DMS53 (cell line): ENCODE measurements at regions not wholly inside any gene's neighbourhood (a gene's known extent, or its start where the extent isn't known, plus 50 kb on each side); places are given as distances from the start of the nearest gene placed in this dataset.

ENCODE experiments used
- DNase-seq: peaks from one replicate; lab custom pipeline; 2025; lab: John Stamatoyannopoulos, UW

DNA sequence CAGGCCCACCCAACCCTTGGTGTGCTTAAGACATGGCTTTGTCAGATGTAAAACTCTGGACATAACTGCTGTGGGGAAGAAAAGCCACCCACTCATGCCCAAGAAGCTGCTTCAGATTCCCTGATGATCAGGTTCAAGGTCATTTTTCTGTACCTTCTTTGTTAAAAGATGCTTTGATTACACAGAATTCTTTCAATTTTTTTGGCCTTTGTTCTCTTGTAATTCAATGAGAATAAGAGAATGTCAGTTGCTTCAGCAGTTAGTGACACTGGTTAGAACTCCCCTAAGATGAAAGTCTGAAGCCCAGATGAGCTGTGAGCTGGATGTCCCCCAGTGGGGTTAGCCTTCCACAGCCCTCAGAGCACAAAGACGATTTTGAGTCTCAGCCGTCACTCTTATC is 152.7 kb downstream of the CHRM3 start:
- no peak for DNase-seq

DNA sequence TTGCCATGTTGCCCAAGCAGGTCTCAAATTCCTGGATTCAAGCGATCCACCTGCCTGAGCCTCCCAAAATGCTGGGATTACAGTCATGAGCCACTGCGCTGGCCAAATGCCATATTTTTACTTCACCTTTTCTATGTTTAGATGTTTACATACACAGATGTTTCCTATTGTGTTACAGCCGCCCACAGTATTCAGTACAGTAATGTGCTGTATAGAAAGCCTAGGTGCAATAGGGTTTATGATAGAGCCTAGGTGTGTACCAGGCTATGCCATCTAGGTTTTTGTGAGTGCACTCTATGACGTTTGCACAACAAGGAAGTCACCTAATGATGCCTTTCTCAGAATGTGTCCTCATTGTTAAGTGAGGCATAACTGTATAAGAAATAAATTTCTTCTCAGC is 153.4 kb downstream of the CHRM3 start:
- no peak for DNase-seq

DNA sequence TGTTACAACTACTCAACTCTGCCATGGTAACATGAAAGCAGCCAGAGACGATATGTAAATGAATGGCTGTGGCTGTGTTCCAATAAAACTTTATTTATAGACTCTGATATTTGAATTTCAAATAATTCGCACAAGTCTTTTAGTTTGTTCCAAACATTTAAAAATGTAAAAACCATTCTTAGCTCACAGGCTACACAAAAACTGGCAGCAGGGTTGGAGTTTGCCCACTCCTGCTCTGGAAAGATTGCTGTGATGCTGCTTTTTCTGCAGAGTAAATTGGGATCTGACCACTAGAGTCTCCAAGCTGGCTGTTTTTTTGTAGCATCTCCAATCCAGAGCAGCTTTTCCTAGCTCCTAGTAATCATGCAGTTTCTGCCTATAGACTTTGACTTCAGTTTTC is 157.5 kb downstream of the CHRM3 start:
- DNase-seq = no peak

DNA sequence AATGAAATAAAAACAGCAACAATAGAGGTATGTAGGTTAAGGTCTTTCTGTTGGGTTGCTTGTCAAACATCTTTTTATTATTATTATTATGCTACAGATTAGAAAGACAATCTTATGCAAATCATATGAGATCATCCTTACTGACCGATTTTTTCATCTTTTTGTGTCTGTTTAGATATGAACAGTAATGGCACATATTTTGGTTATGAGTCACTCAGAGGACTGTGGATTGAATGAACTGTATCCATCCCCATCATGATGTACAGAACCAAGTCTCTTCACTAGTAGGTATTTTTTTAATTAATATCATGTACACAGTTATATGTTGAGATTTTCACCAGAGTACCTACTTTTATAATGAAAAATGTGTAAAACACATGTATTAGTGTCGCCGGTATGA is 159.1 kb downstream of the CHRM3 start:
- DNase-seq = peak; percentile 4

DNA sequence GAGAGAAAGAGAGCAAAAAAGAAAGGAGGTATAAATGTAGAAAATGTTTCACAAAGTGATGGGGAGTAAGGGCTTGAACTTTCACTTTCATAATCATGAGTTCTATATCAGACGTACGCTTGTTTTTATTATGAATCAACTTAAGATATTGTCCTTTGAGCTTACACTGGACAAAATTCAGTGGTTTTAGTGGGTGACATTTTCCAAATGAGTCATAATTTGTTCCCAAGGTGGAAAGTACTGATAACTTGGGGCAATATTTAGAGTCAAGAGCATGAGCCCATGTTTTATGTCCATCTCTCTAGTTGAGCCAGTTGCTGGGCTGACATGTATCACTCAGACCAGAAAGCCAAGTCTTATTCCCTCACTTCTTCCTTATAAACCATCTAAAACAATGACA is 161.6 kb downstream of the CHRM3 start:
- DNase-seq = no peak

DNA sequence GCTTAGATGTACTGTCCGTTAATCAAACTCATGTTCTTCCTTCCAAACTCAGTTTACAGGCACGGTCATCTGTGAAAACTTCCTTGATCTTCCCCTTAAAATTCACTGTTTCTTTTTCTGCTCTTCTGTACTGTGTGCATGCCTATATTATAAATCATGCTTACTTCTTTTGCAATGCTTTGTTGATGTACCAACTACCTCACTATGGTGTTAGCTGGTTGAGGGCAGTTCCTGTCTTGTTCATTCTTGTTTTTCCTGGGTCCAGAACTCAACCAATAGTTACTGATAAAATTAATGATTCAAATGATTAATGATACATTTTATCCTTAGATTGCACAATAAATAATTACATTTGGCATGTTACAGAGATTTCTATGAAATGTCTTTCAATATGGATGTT is 163.8 kb downstream of the CHRM3 start:
- DNase-seq = no peak

DNA sequence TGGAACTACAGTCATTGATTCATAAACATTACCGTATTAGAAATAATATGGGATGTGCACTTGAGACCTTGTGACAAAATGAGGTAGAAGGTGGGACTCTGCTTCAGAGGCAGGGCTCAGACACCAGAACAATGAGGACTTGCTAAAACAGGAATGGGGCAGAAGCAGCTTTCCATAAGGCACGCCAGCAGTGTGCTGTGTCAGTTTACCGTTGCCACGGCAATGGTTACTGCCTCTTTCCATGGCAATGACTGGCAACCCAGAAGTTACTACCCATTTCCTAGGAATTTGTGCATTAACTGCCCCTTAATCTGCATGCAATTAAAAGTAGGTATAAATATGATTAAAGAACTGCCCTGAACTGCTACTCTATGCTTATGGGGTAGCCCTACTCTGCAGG is 169.0 kb downstream of the CHRM3 start:
- peak; percentile 11 for DNase-seq

DNA sequence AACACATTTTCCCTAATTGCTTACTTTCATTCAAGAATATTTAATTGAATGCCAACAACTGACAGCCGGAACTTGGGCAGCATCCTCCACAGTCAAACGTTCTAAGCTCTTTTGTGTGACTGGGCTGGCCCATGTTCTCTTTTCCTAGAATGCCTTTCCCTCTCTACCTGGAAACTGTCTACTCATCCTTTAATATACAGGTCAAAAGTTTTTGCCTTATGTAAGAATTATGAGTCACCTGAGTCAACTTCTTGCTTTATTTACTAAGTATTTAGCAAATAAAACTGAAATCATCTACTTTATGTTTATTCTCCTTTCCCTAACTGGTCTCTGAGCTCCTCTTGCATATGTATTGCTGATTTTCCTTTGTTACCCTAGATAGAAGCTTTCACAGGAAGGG is 172.2 kb downstream of the CHRM3 start:
- DNase-seq = peak; percentile 45

DNA sequence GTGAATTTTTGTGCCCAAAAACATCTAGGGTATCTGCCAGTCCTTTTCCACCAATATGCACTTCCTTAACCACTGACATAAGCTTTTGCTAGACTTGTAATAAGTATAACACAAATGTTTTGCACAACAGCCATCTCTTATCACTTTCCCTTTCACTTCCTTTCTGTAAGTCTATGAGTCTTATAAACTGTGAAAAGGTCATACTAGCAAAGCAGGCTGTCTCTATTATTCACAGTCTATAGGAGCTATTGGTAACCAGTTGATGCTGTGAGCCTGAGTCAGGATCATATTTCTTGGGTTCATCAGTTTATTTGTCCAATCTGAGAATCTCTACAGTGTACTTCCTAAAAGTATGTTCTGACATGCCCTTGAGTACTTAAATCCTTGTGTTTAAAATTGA is 172.6 kb downstream of the CHRM3 start:
- DNase-seq = peak; percentile 37

DNA sequence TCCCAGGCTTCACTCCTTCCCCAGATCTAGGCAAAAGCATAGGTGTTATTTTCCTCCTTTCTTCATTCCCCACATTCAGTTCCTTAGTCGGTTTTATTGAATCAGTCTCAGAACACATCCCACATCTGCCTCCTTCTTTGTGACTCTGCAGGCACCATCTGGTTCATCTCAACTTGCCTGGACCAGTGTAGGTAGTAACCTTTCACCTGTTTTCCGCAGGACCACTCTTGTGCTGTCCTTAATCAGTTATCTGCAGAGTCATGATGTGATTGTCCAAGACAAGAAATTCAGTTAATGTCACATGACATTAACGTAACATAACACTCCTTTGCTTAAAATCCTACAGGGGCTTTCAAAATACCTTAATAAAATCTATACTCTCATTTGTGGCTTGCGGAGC is 174.6 kb downstream of the CHRM3 start:
- DNase-seq = no peak

DNA sequence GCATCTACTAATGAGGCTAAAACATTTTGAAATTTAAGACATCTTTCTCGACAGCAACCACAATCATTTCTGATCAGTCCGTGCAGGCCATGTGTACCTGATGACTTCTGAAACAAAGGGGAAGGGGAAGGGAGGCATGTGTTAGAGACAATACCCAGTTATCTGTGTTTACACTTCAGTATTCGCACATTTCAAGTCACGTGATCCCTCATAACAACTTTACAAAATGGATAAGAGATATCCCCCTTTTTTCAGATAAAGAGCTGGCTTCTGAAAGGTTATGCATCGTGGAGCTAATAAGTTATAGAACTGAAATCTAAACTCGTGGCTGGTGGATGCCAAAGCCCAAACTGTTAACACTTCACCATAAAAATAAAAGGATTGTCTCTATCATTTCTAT is 175.7 kb downstream of the CHRM3 start:
- no peak for DNase-seq

DNA sequence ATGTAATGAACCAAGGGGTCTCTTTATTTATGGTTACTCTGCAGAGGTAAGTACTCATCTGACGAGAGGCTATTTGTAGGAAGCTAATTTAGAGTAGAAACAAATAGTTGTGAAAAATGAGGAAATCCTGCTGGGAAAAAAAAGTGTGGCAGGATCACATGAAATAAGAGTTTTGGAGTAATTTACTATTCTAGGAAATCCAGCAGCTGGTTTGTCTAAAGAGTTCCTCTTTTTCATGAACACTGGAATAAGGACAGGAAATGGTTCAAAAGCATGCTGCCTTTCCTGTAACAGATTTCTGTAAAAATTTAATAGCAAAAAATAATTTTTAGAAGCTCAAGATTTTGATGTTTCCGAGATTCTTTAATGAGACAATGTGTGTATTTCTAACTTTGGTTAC is 177.3 kb downstream of the CHRM3 start:
- no peak for DNase-seq

DNA sequence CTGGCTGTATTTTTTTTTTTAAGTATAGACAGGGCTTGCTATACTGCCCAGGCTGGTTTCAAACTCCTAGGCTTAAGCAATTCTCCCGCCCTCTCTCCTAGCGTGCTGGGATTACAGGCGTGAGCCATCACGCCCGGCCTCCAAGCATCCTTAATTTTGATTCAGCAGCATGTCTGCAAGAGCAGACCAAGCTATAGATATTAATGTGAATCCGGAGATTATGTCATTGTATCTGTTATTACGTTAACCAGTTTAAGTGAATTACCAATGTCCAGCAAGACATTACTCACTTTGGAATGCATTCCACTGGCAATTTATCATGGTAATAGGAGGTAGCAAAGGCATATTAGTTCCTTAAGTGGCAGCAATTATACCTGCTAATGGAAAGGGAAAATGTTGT is 179.7 kb downstream of the CHRM3 start:
- no peak for DNase-seq

DNA sequence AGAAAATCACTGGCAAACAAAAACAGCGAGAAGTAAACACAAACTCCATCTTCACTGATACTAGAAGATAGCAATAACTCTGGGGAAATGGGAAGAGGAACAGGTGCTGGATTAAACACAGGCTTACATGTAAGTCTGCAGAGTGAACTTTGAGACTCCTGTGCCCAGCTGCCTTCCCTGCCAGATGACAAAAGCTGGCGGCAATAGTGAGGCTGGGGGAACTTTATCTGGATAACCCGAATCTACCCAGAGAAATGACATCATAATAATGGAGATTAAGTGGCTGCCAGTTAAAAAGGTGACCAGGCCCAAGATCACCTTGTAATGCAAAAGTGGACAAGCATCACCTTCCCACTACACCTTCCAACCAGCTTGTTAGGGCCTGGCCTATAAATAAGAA is 184.5 kb downstream of the CHRM3 start:
- DNase-seq = no peak

DNA sequence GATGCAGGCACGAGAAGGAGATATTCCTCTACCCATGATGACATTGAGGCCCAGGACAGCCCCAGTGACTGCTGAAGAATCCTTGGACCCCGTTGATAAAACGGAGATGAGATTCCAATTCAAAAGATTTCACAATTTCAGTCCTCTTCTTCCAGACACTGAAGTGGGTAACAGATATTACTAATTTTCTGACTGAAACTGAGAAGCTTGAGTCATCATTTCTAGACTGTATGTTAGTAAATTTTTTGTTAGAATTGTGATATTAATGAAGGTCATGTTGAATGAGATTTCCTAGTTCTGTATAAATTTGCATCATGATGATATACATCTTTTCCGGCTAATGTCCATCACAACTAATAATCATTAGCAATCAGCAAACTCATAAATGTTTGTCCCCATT is 185.8 kb downstream of the CHRM3 start:
- DNase-seq = no peak

DNA sequence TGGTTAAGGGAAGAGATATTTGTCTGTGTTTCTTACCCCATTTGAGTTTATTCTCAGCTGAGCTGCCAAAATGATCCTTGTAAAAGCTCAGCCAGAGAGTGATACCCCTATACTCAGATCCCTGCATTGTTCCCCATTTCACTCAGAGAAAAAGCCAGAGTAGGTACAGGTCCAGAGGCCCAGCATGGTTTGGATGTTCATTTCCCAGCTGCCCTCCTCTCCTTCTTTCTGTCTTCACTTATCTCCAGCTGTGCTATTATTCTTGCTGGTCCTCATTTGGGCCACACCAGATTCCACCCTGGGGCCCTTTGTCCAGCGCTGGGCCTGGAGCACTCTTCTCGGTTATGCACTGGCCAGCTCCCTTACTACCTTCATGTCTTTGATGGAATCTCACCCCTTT is 187.7 kb downstream of the CHRM3 start:
- DNase-seq = no peak

DNA sequence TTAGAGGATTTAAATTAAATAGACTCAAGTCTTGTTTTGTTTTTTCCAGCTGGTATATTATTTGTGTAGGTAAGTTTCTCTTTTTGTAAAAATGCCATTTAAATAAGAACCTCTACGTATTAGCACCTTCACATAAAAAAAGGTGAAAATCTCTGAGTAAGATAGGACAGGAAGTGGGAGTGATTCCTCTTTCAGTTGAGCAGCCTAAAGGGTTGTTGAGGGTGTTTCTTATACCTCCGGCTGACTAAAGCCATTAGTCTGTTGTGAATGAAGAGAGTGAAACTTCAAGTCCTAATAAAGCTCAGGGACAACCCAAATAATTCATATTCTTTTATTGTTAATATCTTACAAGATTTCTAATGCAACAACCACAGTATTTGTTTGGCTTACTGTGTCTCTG is 188.7 kb downstream of the CHRM3 start:
- no peak for DNase-seq

DNA sequence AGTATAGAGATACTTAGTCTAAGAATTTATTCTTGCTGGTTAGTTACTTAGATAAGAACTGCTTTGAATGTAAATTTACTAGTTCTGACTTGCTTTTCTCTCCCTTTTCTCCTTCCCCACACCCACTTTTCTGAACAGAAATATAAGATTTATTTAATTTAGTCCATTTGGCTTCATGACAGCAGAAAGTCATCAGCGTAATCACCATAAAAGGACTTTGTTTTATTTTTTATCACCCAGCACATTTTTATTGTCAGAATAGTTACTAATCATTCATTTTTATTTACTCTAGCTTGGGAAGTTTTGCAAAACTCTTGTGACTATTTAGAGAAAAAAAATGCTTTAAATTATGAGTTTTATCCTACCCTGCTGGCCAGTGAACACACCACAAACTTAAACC is 197.2 kb downstream of the CHRM3 start:
- no peak for DNase-seq

DNA sequence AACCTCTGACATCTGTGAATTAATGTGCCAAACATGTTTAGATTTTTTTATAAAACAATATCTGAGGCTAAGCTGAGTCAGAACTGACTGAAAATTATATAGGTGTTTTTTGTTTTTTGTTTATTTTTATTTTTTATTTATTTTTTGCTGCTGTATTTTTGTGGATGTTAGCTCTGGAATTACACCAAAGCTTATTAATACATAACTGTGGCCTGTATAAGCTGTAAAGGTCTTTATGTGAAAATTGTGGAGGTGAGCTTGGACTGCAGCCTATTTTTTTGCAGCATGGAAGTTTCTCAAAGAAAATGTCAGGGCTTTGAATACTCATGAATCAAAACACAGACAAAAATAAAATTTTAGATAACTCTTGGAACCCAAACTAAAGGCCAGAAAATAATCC is 199.8 kb downstream of the CHRM3 start:
- DNase-seq = no peak

DNA sequence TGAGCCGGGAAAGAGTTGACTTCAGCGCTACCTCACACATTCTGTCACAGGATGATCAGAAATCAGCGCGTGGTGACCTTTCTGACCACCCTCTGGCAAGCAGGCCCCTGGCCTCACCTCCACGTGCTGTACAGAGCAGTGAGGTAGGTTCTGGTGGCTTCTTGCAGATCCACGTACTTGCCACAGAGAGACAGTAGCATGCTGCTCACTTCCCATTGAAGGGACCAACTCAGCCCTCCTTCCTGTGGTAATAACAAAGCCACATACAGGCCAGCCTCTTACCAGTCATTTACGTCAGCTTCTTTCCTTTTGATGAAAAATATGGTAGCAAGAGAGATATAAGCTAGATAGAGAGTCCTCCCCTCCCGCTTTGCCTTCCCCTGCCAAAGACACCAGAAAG is 200.7 kb downstream of the CHRM3 start:
- DNase-seq = no peak

DNA sequence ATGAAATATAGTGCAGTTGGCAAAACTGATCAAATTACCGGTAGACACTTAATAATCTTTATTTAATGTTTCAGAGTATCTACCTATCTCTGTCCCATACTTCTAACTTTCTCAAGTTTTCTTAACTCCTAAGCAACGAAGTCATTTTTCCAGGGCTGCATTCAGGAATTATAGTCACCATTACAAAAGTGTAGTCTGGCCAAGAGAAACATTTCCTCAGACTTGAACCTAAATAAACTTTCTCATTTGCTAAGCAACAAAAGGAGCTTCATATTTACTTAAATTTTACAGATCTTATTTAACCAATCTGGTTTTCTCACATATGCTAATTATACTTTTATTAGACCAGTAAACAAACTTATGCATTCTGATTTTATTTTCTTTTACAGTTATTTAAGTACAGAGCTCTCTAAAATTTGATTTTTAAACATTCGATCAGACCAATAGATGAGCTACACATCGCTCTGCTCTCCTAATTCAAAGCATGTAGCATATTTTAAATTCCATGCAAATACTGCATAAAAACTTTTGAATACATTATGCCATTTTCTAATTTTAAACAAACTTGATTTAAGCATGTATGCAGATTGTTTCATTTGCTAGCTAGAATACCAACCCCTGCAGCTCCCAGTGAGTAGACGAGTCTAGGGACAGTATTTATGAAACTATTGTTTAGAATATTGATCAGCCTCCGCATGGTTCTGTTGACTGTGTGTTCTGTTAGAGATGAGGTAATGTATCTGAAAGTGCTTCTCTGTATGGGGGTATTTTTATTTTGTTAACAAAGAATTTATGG is 201.4 kb downstream of the CHRM3 start:
- no peak for DNase-seq

DNA sequence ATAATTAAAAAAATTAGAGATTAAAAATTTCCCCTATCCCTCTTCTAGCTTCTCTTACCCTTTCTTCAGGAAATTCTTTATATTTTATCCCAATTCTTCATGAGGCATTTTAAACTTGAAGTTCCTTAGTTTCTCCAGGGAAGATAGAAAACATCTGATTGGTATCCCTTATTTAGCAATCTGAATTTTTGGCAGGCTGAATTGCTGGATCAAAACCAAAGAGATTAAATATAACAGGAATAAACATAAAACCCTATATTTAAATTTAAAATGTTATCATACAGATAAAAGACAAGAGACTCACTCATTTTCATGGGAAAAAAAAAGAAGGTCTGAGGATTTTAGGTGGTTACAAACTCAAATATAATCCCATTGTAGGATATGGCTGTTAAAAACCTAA is 204.2 kb downstream of the CHRM3 start:
- no peak for DNase-seq

DNA sequence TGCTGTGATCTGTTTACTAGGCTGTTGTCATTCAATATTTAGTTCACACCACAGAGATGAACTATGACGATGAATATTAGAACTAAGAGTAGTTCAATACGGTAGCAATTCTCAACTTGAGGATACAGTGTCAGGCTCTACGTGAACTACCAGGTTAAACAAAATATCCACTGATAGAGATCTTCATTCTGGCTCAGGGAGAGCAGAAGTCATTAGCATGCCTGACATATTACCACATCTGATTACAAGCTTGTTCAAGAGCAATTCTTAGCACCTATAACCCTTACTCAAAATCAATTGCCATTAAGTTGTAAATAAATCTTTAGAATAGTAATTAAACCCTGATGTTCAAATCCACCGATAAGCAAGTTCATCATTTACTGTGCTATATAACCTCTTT is 207.2 kb downstream of the CHRM3 start:
- no peak for DNase-seq

DNA sequence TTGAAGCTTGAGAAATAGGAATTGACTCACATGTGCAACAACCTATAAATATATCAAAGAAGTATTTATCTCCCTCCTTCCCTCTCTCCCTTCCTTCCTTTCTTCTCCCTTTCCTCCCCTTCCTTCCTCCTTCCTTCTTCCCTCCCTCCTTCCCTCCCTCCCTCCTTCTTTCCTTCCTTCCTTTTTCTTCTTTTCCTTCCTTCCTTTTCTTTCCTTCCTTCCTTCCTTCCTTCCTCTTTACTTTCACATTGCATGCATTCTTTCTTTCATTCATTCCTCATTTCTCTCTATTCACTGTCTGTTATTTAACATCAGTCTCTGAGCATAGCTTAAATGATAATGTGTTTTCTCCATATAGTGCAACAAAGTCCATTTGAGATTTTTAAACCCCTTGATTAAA is 214.2 kb downstream of the CHRM3 start:
- no peak for DNase-seq

DNA sequence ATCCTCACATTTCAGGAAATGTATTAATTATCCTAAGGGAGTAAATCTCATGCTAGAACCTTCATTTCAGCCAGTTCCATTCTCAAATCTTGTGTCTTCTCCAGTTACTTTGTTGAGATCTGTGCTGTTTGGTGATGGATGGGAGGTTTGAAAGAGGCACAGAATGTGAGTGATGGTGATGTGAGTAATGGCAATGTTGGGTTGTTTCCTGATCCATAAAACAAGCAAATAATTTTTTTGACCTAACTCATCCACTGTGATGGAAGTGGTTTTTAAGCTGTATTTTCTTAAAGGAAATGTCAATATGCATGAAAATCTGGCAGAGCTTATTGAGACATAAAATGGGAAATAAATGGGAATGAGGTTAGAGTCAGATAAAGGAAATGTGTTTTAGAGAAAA is 214.7 kb downstream of the CHRM3 start:
- DNase-seq = no peak
